Gastrocnemius medialis (tissue), 4 donors: ENCODE measurements at regions not wholly inside any gene's neighbourhood (a gene's known extent, or its start where the extent isn't known, plus 50 kb on each side); places are given as distances from the start of the nearest gene placed in this dataset.

Experiments used
- CTCF ChIP-seq, 5 experiments: fragments of 450-650 bp in 3 of 5; fragments of 200-600 bp in 2 of 5; sonication (generic) in 2 of 5; IDR thresholded peaks in 4 of 5; conservative IDR thresholded peaks in 1 of 5; 1 replicate in 4 of 5; 2 replicates in 1 of 5; pipeline ENCODE4 v1.5.1; 2016 to 2019; ENCODE audit warnings: antibody characterized with exemption in 5 of 5, mild to moderate bottlenecking in 3 of 5, moderate library complexity in 3 of 5
- POLR2A ChIP-seq, 2 donors: fragments of 450-650 bp; IDR thresholded peaks; one replicate each; pipeline ENCODE4 v1.6.1; 2017; ENCODE audit warnings: antibody characterized with exemption in 2 of 2, mild to moderate bottlenecking in 2 of 2, moderate library complexity in 2 of 2

DNA sequence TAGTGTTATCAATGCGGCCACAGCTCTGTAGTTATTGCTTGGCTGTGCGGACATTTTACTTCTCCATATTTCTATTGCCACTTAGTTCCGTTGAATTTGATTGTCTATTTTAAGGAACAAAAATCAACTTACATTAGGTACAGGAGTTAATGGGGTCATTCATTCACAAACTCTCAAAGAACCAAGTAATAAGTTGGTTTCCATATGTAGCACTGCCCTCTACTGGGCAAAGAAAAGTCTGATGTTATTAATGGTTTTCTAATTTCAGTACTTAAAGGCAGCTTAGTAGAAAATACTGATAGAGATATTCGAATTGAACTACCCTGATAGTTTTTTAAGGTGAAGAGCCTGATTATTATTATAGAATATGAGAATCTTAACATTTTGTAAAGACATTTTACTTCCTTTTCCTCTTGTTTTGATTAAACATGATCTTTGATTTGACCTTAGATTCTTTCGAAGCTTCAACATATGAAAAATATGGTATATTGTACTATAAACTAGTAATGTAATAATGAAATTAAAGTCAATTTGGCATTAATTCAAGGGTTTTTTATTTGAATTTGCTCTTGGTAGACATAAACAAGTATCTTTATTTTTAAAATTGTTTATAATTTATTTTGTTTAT is 119.5 kb upstream of the CTNND2 start:
- no peak for TF ChIP-seq POLR2A (IDR thresholded peaks at IDR 0.05)
- TF ChIP-seq CTCF (IDR thresholded peaks at IDR 0.05 in 4 of 5, conservative IDR thresholded peaks at IDR 0.05 in 1 of 5) = peak in 1 of 5 experiments; percentile 11
